T-cell (primary cell): ENCODE measurements at regions not wholly inside any gene's neighbourhood (a gene's known extent, or its start where the extent isn't known, plus 50 kb on each side); places are given as distances from the start of the nearest gene placed in this dataset.

Experiments
- ATAC-seq, 4 experiments: fragments of 200-7000 bp in 3 of 4; fragments of 150-1000 bp in 1 of 4; cut with Tn5 transposase; replicated peaks in 1 of 4; 1 replicate in 3 of 4; 2 replicates in 1 of 4; pipeline ENCODE4 v1.10.0; 2021; ENCODE audit warnings: moderate library complexity in 3 of 4, mild to moderate bottlenecking in 2 of 4, moderate number of reproducible peaks in 1 of 4
- CTCF ChIA-PET, 2 donors: fragments of 300-600 bp; sonication (Branson Sonifier 250); formaldehyde crosslinking; loops; one replicate each; lab custom pipeline; 2022; ENCODE audit warnings: antibody characterized with exemption in 2 of 2; lab: Charles Lee
- POLR2A ChIA-PET, 2 donors: fragments of 300-600 bp; sonication (Branson Sonifier 250); formaldehyde crosslinking; loops; one replicate each; lab custom pipeline; 2022; ENCODE audit warnings: antibody characterized with exemption in 2 of 2; lab: Charles Lee
- DNase-seq, 35 experiments: peaks; one replicate each; pipeline versions ENCODE4 v3.0.0 to v3.0.0-alpha.2; 2013 to 2023
- H3K27ac ChIP-seq: one replicate; pipeline ENCODE4 v1.5.1; 2013; ENCODE audit warnings: low read length
- H3K27me3 ChIP-seq, 2 experiments: replicated peaks in 1 of 2; 1 replicate in 1 of 2; 2 replicates in 1 of 2; pipeline versions ENCODE4 v1.6.1 to v1.7.0; 2013; ENCODE audit warnings: low read length in 1 of 2, mixed read lengths in 1 of 2; ENCODE audit not compliant: control insufficient read depth in 2 of 2, insufficient read depth in 2 of 2; ENCODE audit errors: extremely low read depth in 1 of 2
- H3K36me3 ChIP-seq, 2 donors: 1 replicate in 1 of 2; 2 replicates in 1 of 2; pipeline versions ENCODE4 v1.6.1 to v1.7.0; 2013; ENCODE audit warnings: low read length in 1 of 2; ENCODE audit not compliant: control insufficient read depth in 2 of 2, insufficient read depth in 1 of 2; ENCODE audit errors: extremely low read depth in 1 of 2
- H3K4me1 ChIP-seq, 2 experiments: 1 replicate in 1 of 2; 2 replicates in 1 of 2; pipeline versions ENCODE4 v1.6.1 to v1.7.0; 2013; ENCODE audit warnings: low read length in 2 of 2, mixed read lengths in 1 of 2; ENCODE audit not compliant: insufficient read depth in 2 of 2, control insufficient read depth in 1 of 2; ENCODE audit errors: extremely low read depth in 1 of 2
- H3K4me3 ChIP-seq, 2 donors: 1 replicate in 1 of 2; 2 replicates in 1 of 2; pipeline versions ENCODE4 v1.5.1 to v1.7.0; 2013; ENCODE audit warnings: mild to moderate bottlenecking in 2 of 2, low read length in 1 of 2, moderate library complexity in 1 of 2; ENCODE audit not compliant: control insufficient read depth in 1 of 2; ENCODE audit errors: extremely low read depth in 1 of 2
- H3K9me3 ChIP-seq: 2 replicates; pipeline ENCODE4 v1.7.0; 2013
- H3K27ac Mint-ChIP-seq, 2 donors: one replicate each; pipeline ENCODE4 v1.8.0; 2020 to 2021; ENCODE audit warnings: mild to moderate bottlenecking in 2 of 2, mixed read lengths in 2 of 2
- H3K27me3 Mint-ChIP-seq, 2 donors: one replicate each; pipeline ENCODE4 v1.8.0; 2021 to 2022; ENCODE audit warnings: mixed read lengths in 2 of 2
- H3K36me3 Mint-ChIP-seq: one replicate; pipeline ENCODE4 v1.8.0; 2021; ENCODE audit warnings: mixed read lengths
- H3K4me1 Mint-ChIP-seq, 3 donors: one replicate each; pipeline ENCODE4 v1.8.0; 2020 to 2022; ENCODE audit warnings: mixed read lengths in 3 of 3, mild to moderate bottlenecking in 1 of 3
- H3K4me3 Mint-ChIP-seq, 3 donors: one replicate each; pipeline ENCODE4 v1.8.0; 2020 to 2022; ENCODE audit warnings: mild to moderate bottlenecking in 3 of 3, mixed read lengths in 3 of 3, moderate library complexity in 3 of 3
- H3K9me3 Mint-ChIP-seq, 3 donors: one replicate each; pipeline ENCODE4 v1.8.0; 2020 to 2022; ENCODE audit warnings: mixed read lengths in 3 of 3
- WGBS: methylation state at CpG from one replicate; pipeline ENCODE4 v1.1.5; 2013; ENCODE audit warnings: missing lambda C conversion rate; ENCODE audit not compliant: insufficient coverage; 5-methylcytosine and 5-hydroxymethylcytosine counted together

- H3K9me3 ChIP-seq: no peaks in the 10 kb centered on the region
- Mint-ChIP-seq H3K4me1 (no peaks in the 10 kb centered on the region), H3K9me3 (peaks cover 0 to 4% (median 4%) of the 10 kb centered on the region in 3 donors), H3K36me3 (no peaks in the 10 kb centered on the region), H3K27me3 (no peaks in the 10 kb centered on the region), H3K4me3 (no peak overlapping the region), H3K27ac (no peak overlapping the region)
- no peak overlapping the region for H3K27ac ChIP-seq
- ChIA-PET CTCF (interaction anchor here in 1 of 2 donors (0.7 kb wide), 1 partner anchor 163 kb away, joined by 3 read pairs; no protein-coding TSS in a partner anchor), POLR2A (no interaction called here)
- no peaks in the 10 kb centered on the region for H3K4me1 ChIP-seq
- no peaks in the 10 kb centered on the region for H3K36me3 ChIP-seq
- no peak for ATAC-seq
- WGBS: 61% methylated on average over 3 of the region's 4 CpGs
- no peaks in the 10 kb centered on the region for H3K27me3 ChIP-seq
- no peak overlapping the region for H3K4me3 ChIP-seq
- DNase-seq: no peak
Observed at GRCh38 chr14:59038746-59039145, 149.7 kb upstream of the DAAM1 start.

- ATAC-seq (no peak), DNase-seq (no peak)
- no peaks in the 10 kb centered on the region for H3K36me3 ChIP-seq
- H3K27me3 ChIP-seq: no peaks in the 10 kb centered on the region
- ChIA-PET POLR2A (no interaction called here), CTCF (no interaction called here)
- H3K9me3 Mint-ChIP-seq: peaks cover 0 to 4% (median 0%) of the 10 kb centered on the region in 3 donors
- no peaks in the 10 kb centered on the region for H3K9me3 ChIP-seq
- WGBS: no CpG with 5 or more reads among the region's 3 CpGs
- no peaks in the 10 kb centered on the region for H3K4me1 ChIP-seq
- H3K4me3 ChIP-seq: no peak overlapping the region
- H3K27me3 Mint-ChIP-seq: no peaks in the 10 kb centered on the region
- no peak overlapping the region for H3K27ac Mint-ChIP-seq
- no peaks in the 10 kb centered on the region for H3K4me1 Mint-ChIP-seq
- H3K27ac ChIP-seq: no peak overlapping the region
- no peaks in the 10 kb centered on the region for H3K36me3 Mint-ChIP-seq
- no peak overlapping the region for H3K4me3 Mint-ChIP-seq
Observed at GRCh38 chr14:59041308-59041707, 147.2 kb upstream of the DAAM1 start.

GRCh38 chr14:59044707-59045106, 143.8 kb upstream of the DAAM1 start:
- Mint-ChIP-seq H3K36me3 (no peaks in the 10 kb centered on the region), H3K9me3 (peaks cover 0 to 4% (median 0%) of the 10 kb centered on the region in 3 donors), H3K27me3 (peaks cover 3% of the 10 kb centered on the region in 2 donors), H3K4me3 (no peak overlapping the region), H3K27ac (no peak overlapping the region), H3K4me1 (no peaks in the 10 kb centered on the region)
- H3K36me3 ChIP-seq: no peaks in the 10 kb centered on the region
- ChIA-PET CTCF (interaction anchor here in 1 of 2 donors (0.6 kb wide), 1 partner anchor 406 kb away, joined by 3 read pairs; no protein-coding TSS in a partner anchor), POLR2A (no interaction called here)
- H3K4me3 ChIP-seq: no peak overlapping the region
- no peaks in the 10 kb centered on the region for H3K4me1 ChIP-seq
- no peaks in the 10 kb centered on the region for H3K27me3 ChIP-seq
- 77% methylated on average over 4 of the region's 6 CpGs for WGBS
- no peak for DNase-seq
- H3K9me3 ChIP-seq: no peaks in the 10 kb centered on the region
- ATAC-seq: no peak
- H3K27ac ChIP-seq: no peak overlapping the region

- WGBS: no CpG with 5 or more reads among the region's 2 CpGs
- ChIA-PET CTCF (no interaction called here), POLR2A (no interaction called here)
- peaks cover 0 to 4% (median under 1%) of the 10 kb centered on the region in 3 donors for H3K9me3 Mint-ChIP-seq
- H3K36me3 Mint-ChIP-seq: no peaks in the 10 kb centered on the region
- H3K27ac Mint-ChIP-seq: no peak overlapping the region
- no peak overlapping the region for H3K4me3 ChIP-seq
- no peak for DNase-seq
- H3K27me3 Mint-ChIP-seq: peaks cover 6 to 18% of the 10 kb centered on the region in 2 donors
- H3K4me3 Mint-ChIP-seq: no peak overlapping the region
- H3K36me3 ChIP-seq: no peaks in the 10 kb centered on the region
- no peak overlapping the region for H3K27ac ChIP-seq
- no peaks in the 10 kb centered on the region for H3K9me3 ChIP-seq
- ATAC-seq: no peak
- H3K4me1 Mint-ChIP-seq: no peaks in the 10 kb centered on the region
- no peaks in the 10 kb centered on the region for H3K27me3 ChIP-seq
- H3K4me1 ChIP-seq: no peaks in the 10 kb centered on the region
Observed at GRCh38 chr14:59046746-59047145, 141.7 kb upstream of the DAAM1 start.

GRCh38 chr14:59055006-59055405, 133.5 kb upstream of the DAAM1 start:
- Histone ChIP-seq H3K9me3 (no peaks in the 10 kb centered on the region), H3K27ac (no peak overlapping the region), H3K36me3 (no peaks in the 10 kb centered on the region), H3K4me1 (no peaks in the 10 kb centered on the region), H3K27me3 (no peaks in the 10 kb centered on the region), H3K4me3 (no peak overlapping the region)
- no peak overlapping the region for H3K27ac Mint-ChIP-seq
- ChIA-PET CTCF (interaction anchor here (0.9 to 1.9 kb wide), 4 partner anchors 11 to 554 kb away, joined by 3 to 15 read pairs (median 8); no protein-coding TSS in a partner anchor), POLR2A (no interaction called here)
- H3K36me3 Mint-ChIP-seq: no peaks in the 10 kb centered on the region
- DNase-seq (no peak), ATAC-seq (no peak)
- WGBS: no CpG with 5 or more reads among the region's 1 CpG
- peaks cover 7 to 17% of the 10 kb centered on the region in 2 donors for H3K27me3 Mint-ChIP-seq
- H3K4me3 Mint-ChIP-seq: no peak overlapping the region
- no peaks in the 10 kb centered on the region for H3K4me1 Mint-ChIP-seq
- H3K9me3 Mint-ChIP-seq: peaks cover 0 to 3% (median 0%) of the 10 kb centered on the region in 3 donors

GRCh38 chr14:59055439-59056045, 132.9 kb upstream of the DAAM1 start:
- Histone ChIP-seq H3K9me3 (no peaks in the 10 kb centered on the region), H3K27ac (no peak overlapping the region), H3K27me3 (no peaks in the 10 kb centered on the region), H3K4me1 (no peaks in the 10 kb centered on the region), H3K4me3 (no peak overlapping the region), H3K36me3 (no peaks in the 10 kb centered on the region)
- Mint-ChIP-seq H3K9me3 (peaks cover 0 to 3% (median 0%) of the 10 kb centered on the region in 3 donors), H3K27me3 (peaks cover 5 to 17% of the 10 kb centered on the region in 2 donors), H3K27ac (no peak overlapping the region), H3K4me3 (no peak overlapping the region), H3K36me3 (no peaks in the 10 kb centered on the region), H3K4me1 (no peaks in the 10 kb centered on the region)
- peak in 14 of 35 experiments; percentile 4 to 50 (median 14) for DNase-seq
- ChIA-PET CTCF (interaction anchor here (0.7 to 1.9 kb wide), 5 partner anchors 10 to 1300 kb away, joined by 3 to 15 read pairs (median 3); no protein-coding TSS in a partner anchor), POLR2A (interaction anchor here in 1 of 2 donors (0.5 kb wide), 1 partner anchor 1111 kb away, joined by 9 read pairs; no protein-coding TSS in a partner anchor)
- ATAC-seq: peak in 3 of 4 experiments; percentile 40 to 64 (median 45)
